GM23338 (cell line): ENCODE measurements at regions not wholly inside any gene's neighbourhood (a gene's known extent, or its start where the extent isn't known, plus 50 kb on each side); places are given as distances from the start of the nearest gene placed in this dataset.

Experiments
- ATAC-seq: fragments of 200-7000 bp; cut with Tn5 transposase; 3 replicates; pipeline ENCODE4 v1.9.1; 2020
- DNase-seq: peaks from one replicate; pipeline ENCODE4 v3.0.0-alpha.2; 2015; ENCODE audit warnings: low spot score
- H2AFZ ChIP-seq: fragments of 200-600 bp; sonication (generic); 2 replicates; pipeline ENCODE4 v1.8.0; 2016; ENCODE audit warnings: antibody characterized with exemption, mild to moderate bottlenecking, moderate library complexity
- H3F3A ChIP-seq: fragments of 200-600 bp; sonication (generic); replicated peaks from 2 replicates; pipeline ENCODE4 v1.8.0; 2017; ENCODE audit warnings: antibody characterized with exemption, mixed run types, low read depth
- H3K27ac ChIP-seq: fragments of 200-600 bp; sonication (generic); 2 replicates; pipeline ENCODE4 v1.6.1; 2016; ENCODE audit warnings: low read depth
- H3K27me3 ChIP-seq: fragments of 200-600 bp; sonication (generic); 2 replicates; pipeline ENCODE4 v1.8.0; 2016; ENCODE audit warnings: mild to moderate bottlenecking, mixed run types, moderate library complexity; ENCODE audit not compliant: insufficient read depth
- H3K36me3 ChIP-seq: fragments of 200-600 bp; sonication (generic); 2 replicates; pipeline ENCODE4 v1.8.0; 2016; ENCODE audit warnings: mild to moderate bottlenecking; ENCODE audit not compliant: insufficient read depth
- H3K4me1 ChIP-seq: fragments of 200-600 bp; sonication (generic); 2 replicates; pipeline ENCODE4 v1.8.0; 2016; ENCODE audit warnings: mild to moderate bottlenecking, moderate library complexity; ENCODE audit not compliant: insufficient read depth
- H3K4me2 ChIP-seq: fragments of 200-600 bp; sonication (generic); 2 replicates; pipeline ENCODE4 v1.7.1; 2017; ENCODE audit warnings: mixed run types
- H3K4me3 ChIP-seq: fragments of 200-600 bp; sonication (generic); 2 replicates; pipeline ENCODE4 v1.6.1; 2016; ENCODE audit warnings: mixed run types
- H3K79me2 ChIP-seq: fragments of 200-600 bp; sonication (generic); replicated peaks from 2 replicates; pipeline ENCODE4 v1.8.0; 2017; ENCODE audit warnings: mild to moderate bottlenecking; ENCODE audit not compliant: insufficient read depth
- H3K9me2 ChIP-seq: fragments of 200-600 bp; sonication (generic); 2 replicates; pipeline ENCODE4 v1.8.0; 2017; ENCODE audit not compliant: insufficient read depth
- H4K20me1 ChIP-seq: fragments of 200-600 bp; sonication (generic); replicated peaks from 2 replicates; pipeline ENCODE4 v1.8.0; 2017; ENCODE audit warnings: mild to moderate bottlenecking; ENCODE audit not compliant: insufficient read depth
- H3K27ac Mint-ChIP-seq: 2 replicates; pipeline ENCODE4 v1.8.0; 2020; ENCODE audit warnings: inconsistent platforms, mild to moderate bottlenecking, moderate library complexity, mixed read lengths
- H3K27me3 Mint-ChIP-seq: 3 replicates; pipeline ENCODE4 v1.8.0; 2022; ENCODE audit warnings: low read depth, mild to moderate bottlenecking, moderate library complexity, mixed read lengths, inconsistent platforms; ENCODE audit not compliant: insufficient read depth, poor library complexity
- H3K36me3 Mint-ChIP-seq: 3 replicates; pipeline ENCODE4 v1.8.0; 2021; ENCODE audit warnings: low read depth, mild to moderate bottlenecking, inconsistent platforms, moderate library complexity, mixed read lengths
- H3K4me1 Mint-ChIP-seq: 3 replicates; pipeline ENCODE4 v1.8.0; 2020; ENCODE audit warnings: mild to moderate bottlenecking, inconsistent platforms, mixed read lengths
- H3K4me3 Mint-ChIP-seq: 3 replicates; pipeline ENCODE4 v1.8.0; 2021; ENCODE audit warnings: moderate library complexity, mild to moderate bottlenecking, inconsistent platforms, mixed read lengths
- H3K9me3 Mint-ChIP-seq: 3 replicates; pipeline ENCODE4 v1.8.0; 2020; ENCODE audit warnings: moderate library complexity, mild to moderate bottlenecking, inconsistent platforms, mixed read lengths
- CREB1 ChIP-seq: fragments of 250-450 bp; sonication (Bioruptor Pico); IDR thresholded peaks from 2 replicates; pipeline ENCODE4 v1.5.0; 2020; ENCODE audit warnings: low read depth, mild to moderate bottlenecking, moderate library complexity
- CTCF ChIP-seq, 2 experiments: fragments of 200-600 bp in 1 of 2; sonication (generic) in 1 of 2; conservative IDR thresholded peaks; 2 replicates each; pipeline versions ENCODE4 v1.5.1 to v1.6.1; 2016 to 2017; ENCODE audit warnings: antibody characterized with exemption in 2 of 2, low read depth in 2 of 2, mild to moderate bottlenecking in 2 of 2, moderate library complexity in 1 of 2
- EZH2 ChIP-seq: fragments of 200-600 bp; sonication (generic); IDR thresholded peaks from one replicate; pipeline ENCODE4 v1.8.0; 2017; ENCODE audit warnings: antibody characterized with exemption, mild to moderate bottlenecking, low read depth; ENCODE audit not compliant: unreplicated experiment
- JUNB ChIP-seq: IDR thresholded peaks from one replicate; pipeline ENCODE4 v1.6.1; 2016; ENCODE audit warnings: antibody characterized with exemption; ENCODE audit not compliant: unreplicated experiment
- NANOG ChIP-seq: IDR thresholded peaks from 2 replicates; pipeline ENCODE4 v1.6.1; 2016; ENCODE audit warnings: antibody characterized with exemption, borderline replicate concordance
- POLR2AphosphoS5 ChIP-seq: IDR thresholded peaks from 2 replicates; pipeline ENCODE4 v1.6.1; 2016; ENCODE audit warnings: antibody characterized with exemption, low read depth
- STAT1 ChIP-seq: IDR thresholded peaks from one replicate; pipeline ENCODE4 v1.6.1; 2016; ENCODE audit warnings: antibody characterized with exemption; ENCODE audit not compliant: unreplicated experiment
- ZNF114 ChIP-seq: fragments of 250-450 bp; sonication (Bioruptor Pico); IDR thresholded peaks from 2 replicates; pipeline ENCODE4 v1.5.0; 2020; ENCODE audit warnings: mild to moderate bottlenecking, moderate library complexity
- ZNF331 ChIP-seq: fragments of 250-450 bp; sonication (Bioruptor Pico); IDR thresholded peaks from 2 replicates; pipeline ENCODE4 v1.5.0; 2020; ENCODE audit warnings: low read depth, mild to moderate bottlenecking, moderate library complexity
- TF ChIP-seq, protein P1 (sequence below): IDR thresholded peaks from one replicate; pipeline ENCODE4 v1.6.1; 2018; ENCODE audit warnings: antibody characterized with exemption; ENCODE audit not compliant: unreplicated experiment
- TF ChIP-seq, protein P2 (sequence below): IDR thresholded peaks from 2 replicates; pipeline ENCODE4 v1.6.1; 2016; ENCODE audit warnings: antibody characterized with exemption

DNA sequence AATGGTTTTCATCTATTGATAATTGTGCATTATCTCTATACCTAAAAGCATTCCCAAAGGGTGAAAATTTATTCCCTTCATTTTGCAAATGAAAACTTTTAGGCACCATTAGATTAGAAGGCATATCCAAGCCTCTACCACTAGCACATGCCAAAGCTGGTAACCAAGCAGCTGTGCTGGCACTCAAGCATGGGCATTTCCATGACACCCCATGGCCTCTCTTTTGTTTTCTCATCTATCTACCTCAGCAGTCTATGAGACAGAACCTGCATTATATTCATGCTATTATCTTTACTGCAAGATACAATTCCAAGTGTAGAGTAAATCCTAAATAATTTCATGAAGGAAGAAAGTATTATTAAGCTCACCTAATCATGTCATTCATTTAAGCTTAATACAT lies 334.3 kb upstream of the LRRC7 start:
- no peaks in the 10 kb centered on the region for H3K9me3 Mint-ChIP-seq
- no peaks in the 10 kb centered on the region for H4K20me1 ChIP-seq
- no peak overlapping the region for H3K27ac Mint-ChIP-seq
- no peaks in the 10 kb centered on the region for H3K9me2 ChIP-seq
- peaks cover 21% of the 10 kb centered on the region for H3K4me1 Mint-ChIP-seq
- DNase-seq (no peak), ATAC-seq (no peak)
- no peaks in the 10 kb centered on the region for H3K27me3 ChIP-seq
- peak overlapping the region; percentile 53; the same call in 1 of the 2 replicates for H3K4me2 ChIP-seq
- H3K4me3 Mint-ChIP-seq = no peak overlapping the region
- H3K4me1 ChIP-seq = peaks cover 18% of the 10 kb centered on the region
- no peaks in the 10 kb centered on the region for H3K36me3 ChIP-seq
- H3F3A ChIP-seq = no peaks in the 10 kb centered on the region
- no peak overlapping the region for H3K27ac ChIP-seq
- H3K4me3 ChIP-seq = no peak overlapping the region
- no peaks in the 10 kb centered on the region for H3K36me3 Mint-ChIP-seq
- no peak for TF ChIP-seq JUNB
- peaks cover 5% of the 10 kb centered on the region for H3K27me3 Mint-ChIP-seq
- no peak overlapping the region for H2AFZ ChIP-seq
- H3K79me2 ChIP-seq = no peaks in the 10 kb centered on the region

GRCh38 chr1:69244211-69244610 lies 323.5 kb upstream of the LRRC7 start:
- Mint-ChIP-seq H3K27ac (no peak overlapping the region), H3K4me1 (peaks cover 23% of the 10 kb centered on the region), H3K4me3 (no peak overlapping the region), H3K27me3 (peaks cover 20% of the 10 kb centered on the region), H3K36me3 (no peaks in the 10 kb centered on the region), H3K9me3 (no peaks in the 10 kb centered on the region)
- H3K36me3 ChIP-seq = no peaks in the 10 kb centered on the region
- H3F3A ChIP-seq = no peaks in the 10 kb centered on the region
- no peaks in the 10 kb centered on the region; the same call in 1 of the 2 replicates for H3K27me3 ChIP-seq
- peaks cover 25% of the 10 kb centered on the region; the same call in 1 of the 2 replicates for H3K4me1 ChIP-seq
- no peak overlapping the region for H2AFZ ChIP-seq
- H3K9me2 ChIP-seq = no peaks in the 10 kb centered on the region
- no peak overlapping the region for H3K4me3 ChIP-seq
- no peaks in the 10 kb centered on the region for H4K20me1 ChIP-seq
- 0 out of 2 replicates have a peak overlapping the region, but pooled peaks have one; percentile 26 for H3K4me2 ChIP-seq
- H3K79me2 ChIP-seq = no peaks in the 10 kb centered on the region
- ATAC-seq (peak; percentile 99), DNase-seq (peak; percentile 69)
- no peak overlapping the region for H3K27ac ChIP-seq
- TF ChIP-seq, protein P1, sequence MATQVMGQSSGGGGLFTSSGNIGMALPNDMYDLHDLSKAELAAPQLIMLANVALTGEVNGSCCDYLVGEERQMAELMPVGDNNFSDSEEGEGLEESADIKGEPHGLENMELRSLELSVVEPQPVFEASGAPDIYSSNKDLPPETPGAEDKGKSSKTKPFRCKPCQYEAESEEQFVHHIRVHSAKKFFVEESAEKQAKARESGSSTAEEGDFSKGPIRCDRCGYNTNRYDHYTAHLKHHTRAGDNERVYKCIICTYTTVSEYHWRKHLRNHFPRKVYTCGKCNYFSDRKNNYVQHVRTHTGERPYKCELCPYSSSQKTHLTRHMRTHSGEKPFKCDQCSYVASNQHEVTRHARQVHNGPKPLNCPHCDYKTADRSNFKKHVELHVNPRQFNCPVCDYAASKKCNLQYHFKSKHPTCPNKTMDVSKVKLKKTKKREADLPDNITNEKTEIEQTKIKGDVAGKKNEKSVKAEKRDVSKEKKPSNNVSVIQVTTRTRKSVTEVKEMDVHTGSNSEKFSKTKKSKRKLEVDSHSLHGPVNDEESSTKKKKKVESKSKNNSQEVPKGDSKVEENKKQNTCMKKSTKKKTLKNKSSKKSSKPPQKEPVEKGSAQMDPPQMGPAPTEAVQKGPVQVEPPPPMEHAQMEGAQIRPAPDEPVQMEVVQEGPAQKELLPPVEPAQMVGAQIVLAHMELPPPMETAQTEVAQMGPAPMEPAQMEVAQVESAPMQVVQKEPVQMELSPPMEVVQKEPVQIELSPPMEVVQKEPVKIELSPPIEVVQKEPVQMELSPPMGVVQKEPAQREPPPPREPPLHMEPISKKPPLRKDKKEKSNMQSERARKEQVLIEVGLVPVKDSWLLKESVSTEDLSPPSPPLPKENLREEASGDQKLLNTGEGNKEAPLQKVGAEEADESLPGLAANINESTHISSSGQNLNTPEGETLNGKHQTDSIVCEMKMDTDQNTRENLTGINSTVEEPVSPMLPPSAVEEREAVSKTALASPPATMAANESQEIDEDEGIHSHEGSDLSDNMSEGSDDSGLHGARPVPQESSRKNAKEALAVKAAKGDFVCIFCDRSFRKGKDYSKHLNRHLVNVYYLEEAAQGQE = no peak
- TF ChIP-seq ZNF331 = no peak
- TF ChIP-seq NANOG = peak; percentile 78; the same call in 1 of the 2 replicates
- no peak for TF ChIP-seq EZH2
- TF ChIP-seq CTCF (conservative IDR thresholded peaks at IDR 0.05; ENCODE audit: low read depth in 2 of 2) = no peak
- TF ChIP-seq POLR2AphosphoS5 = no peak
- TF ChIP-seq ZNF114 (CRISPR knock-in tag) = no peak
- no peak for TF ChIP-seq JUNB
- no peak for TF ChIP-seq CREB1 (CRISPR knock-in tag)
- TF ChIP-seq, protein P2, sequence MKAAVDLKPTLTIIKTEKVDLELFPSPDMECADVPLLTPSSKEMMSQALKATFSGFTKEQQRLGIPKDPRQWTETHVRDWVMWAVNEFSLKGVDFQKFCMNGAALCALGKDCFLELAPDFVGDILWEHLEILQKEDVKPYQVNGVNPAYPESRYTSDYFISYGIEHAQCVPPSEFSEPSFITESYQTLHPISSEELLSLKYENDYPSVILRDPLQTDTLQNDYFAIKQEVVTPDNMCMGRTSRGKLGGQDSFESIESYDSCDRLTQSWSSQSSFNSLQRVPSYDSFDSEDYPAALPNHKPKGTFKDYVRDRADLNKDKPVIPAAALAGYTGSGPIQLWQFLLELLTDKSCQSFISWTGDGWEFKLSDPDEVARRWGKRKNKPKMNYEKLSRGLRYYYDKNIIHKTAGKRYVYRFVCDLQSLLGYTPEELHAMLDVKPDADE = no peak
- TF ChIP-seq STAT1 = no peak
